NCI-H1436 (cell line): ENCODE measurements at regions not wholly inside any gene's neighbourhood (a gene's known extent, or its start where the extent isn't known, plus 50 kb on each side); places are given as distances from the start of the nearest gene placed in this dataset.
"Not testable (repeated sequence)": the region's sequence is repeated elsewhere in the genome, so short reads cannot be mapped to it uniquely, and the experiment has no call there.

Experiments
- DNase-seq: peaks from one replicate; lab custom pipeline; 2025; lab: John Stamatoyannopoulos, UW

DNA sequence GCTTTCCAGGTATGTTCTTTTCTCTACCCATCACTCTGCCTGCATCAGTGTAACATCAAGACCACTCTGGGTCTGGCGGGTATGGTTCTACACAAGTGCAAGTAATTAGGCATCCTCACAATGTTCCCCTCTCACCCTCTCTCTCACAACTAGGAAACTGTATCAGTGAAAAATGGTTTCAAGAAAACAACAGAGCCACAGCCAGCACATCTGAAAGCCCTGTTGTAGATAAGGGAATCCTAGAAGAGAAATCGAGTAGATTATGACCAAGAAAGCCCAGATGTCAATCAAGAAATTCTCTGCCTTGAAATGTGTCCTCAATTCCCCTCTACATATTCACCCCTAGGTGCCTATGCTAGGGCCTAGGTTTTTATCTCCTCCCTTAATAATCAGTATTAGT, 281.3 kb upstream of the ANKRD50 start:
- DNase-seq = no peak

DNA sequence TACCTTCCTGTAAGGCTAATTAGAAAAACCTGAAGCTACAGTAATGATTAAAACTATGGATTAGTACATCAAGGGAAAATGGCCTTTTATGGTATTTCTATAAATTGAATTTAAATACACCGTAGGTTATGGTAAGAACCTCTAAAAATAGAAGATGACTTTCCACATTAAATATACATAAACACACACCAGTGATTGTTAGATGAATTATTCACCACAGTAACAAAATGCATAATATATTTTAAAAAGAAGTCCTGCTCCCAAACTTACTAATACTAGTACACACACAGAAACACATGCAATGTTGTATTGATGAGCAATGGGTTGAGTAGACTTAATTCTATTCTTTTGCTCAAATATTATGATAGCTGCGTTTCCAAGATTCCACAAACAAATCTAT, 277.9 kb upstream of the ANKRD50 start:
- DNase-seq = no peak

DNA sequence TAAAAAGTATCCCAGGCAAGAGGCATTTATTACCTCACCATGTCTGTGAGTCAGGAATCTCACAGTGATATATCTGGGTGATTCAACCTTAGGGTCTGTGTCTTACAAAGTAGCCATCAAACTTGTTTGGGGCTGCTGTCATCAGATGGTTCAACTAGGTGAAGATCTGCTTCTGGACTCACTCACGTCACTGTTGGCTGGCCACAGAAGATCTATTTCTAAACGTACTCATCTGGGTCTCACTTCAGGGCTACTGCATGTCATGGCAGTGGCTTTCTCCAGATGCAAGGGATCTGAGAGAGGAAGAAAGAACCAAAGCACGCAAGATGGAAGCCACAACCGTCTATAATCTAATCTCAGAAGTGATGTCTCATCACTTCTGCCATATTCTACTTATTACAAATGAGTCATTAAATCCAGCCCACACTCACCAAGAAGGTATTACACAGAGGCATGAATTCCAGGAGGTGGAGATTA, 267.8 kb upstream of the ANKRD50 start:
- DNase-seq = no peak

DNA sequence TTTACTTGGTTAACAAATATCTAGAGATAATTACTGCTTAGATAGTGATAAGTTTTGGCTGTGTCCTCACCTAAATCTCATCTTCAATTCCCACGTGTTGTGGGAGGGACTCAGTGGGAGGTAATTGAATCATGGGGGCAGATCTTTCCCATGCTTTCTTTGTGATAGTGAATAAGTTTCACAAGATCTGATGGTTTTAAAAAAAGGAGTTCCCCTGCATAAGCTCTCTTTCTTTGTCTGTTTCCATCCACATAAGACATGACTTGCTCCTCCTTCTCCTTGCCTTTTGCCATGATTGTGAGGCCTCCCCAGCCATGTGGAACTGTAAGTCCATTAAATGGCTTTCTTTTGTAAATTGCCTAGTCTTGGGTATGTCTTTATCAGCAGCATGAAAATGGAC, 266.0 kb upstream of the ANKRD50 start:
- DNase-seq = not testable (repeated sequence)

DNA sequence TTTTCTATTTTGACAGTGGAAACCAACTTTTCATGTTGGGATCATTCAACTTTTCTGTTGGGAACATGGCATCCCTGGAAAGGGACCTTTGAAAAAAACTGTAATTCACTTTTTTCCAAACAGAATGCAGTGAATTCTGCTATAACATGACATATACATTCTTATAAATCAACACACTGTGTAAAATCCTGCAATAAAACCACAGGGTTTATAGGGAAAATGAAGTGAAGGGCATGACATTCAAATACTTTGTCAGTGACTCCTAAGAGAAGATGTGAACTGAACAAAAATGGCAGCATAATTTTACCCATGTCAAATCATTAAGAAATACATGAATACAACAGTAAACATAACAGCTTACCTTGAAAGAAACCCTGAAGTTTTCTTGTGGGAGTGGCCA, 264.5 kb upstream of the ANKRD50 start:
- DNase-seq = no peak

DNA sequence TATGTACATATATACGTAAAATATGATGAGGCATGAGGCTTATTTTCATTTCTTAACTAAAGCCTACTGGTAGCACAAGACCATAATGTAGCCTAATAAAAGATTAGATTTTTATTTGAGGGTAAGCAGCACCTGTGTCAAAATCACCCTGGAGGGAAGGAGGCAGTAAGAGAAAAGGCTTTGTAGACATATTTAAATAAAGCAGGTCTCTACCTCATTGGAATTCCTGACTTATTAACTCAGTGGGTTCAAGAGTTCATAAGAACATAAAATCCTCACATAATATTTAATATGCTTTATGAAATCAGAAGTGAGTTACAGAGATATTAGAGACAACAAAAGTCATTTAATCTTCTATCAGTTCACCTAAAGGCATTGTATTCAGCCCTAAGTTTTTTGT, 261.6 kb upstream of the ANKRD50 start:
- DNase-seq = no peak

DNA sequence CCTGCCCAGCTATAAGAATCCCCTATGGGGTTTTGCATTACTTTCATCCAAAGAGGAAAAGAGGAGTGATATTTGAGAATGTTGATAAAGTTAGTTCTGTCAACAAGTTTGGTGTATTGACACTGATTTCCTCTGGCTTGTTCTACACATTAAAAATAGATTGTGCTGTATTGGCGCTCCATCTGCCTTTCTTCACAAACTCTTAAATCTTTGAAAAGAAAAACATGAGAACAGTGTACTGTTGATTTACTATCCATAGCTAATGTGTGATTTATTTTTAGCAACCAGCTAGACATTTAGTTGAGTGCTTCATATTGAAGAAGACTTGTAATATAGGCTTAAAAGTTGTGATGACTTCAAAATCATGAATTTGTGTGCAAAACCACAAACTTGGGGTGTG, 261.2 kb upstream of the ANKRD50 start:
- DNase-seq = no peak

DNA sequence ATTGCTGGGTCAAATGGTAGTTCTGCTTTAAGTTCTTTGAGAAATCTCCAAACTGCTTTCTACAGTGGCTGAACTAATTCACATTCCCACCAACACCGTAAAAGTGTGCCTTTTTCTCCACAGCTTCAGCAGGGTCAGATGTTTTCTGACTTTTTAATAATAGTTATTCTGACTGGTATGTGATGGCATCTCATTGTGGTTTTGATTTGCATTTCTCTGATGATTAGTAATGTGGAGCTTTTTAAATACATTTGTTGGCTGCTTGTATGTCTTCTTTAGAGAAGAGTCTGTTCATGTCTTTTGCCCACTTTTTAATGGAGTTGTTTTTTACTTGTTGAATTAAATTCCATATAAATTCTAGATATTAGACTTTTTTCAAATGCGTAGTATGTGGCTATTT, 257.5 kb upstream of the ANKRD50 start:
- no peak for DNase-seq

DNA sequence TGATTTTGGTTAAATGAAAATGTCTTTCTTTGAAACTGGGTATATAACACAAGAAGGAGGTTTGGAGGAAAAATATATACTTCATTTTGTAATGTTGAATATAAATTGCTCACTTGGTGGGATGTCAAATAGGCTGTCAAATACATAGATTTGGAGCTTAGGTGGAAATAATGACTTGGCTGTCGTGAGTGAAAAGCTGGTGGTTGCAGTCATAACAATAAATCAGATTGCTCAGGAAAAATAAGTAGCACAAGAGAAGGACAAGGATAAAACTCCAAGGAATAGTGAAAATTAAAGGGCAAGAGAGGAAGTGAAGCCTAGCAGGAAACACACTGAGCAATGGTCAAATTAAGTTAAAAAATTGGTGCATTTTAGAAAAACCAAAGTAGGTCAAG, 253.0 kb upstream of the ANKRD50 start:
- no peak for DNase-seq

DNA sequence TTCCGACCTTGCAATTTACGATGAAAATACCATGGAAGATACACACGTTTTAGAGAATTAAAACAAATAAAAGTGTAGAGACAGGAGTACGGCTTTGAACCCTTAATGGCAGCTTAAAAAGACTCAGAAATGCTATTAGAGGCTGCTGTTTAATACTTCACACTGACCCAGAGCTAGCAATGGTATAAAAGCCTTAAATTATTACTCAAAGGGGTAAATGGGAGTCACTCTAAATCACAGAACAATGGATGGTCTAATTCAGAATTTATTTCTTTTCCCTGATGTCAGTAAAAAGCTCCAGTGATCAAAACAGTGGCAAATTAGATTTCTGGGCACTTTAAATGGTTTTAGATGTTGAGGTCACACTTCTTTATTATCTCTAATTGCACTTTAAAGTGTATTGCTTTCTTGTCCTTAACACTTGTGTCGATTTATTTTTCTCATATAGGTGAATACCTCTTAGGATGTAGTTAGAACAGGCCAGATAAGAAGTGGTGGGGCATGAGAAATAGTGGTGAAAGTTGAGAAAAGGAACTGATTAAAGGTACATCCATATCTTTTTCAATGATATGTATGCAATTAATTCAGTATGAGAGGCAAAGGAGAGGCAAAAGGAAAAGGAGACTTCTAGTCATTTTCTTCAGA, 252.4 kb upstream of the ANKRD50 start:
- DNase-seq = no peak

DNA sequence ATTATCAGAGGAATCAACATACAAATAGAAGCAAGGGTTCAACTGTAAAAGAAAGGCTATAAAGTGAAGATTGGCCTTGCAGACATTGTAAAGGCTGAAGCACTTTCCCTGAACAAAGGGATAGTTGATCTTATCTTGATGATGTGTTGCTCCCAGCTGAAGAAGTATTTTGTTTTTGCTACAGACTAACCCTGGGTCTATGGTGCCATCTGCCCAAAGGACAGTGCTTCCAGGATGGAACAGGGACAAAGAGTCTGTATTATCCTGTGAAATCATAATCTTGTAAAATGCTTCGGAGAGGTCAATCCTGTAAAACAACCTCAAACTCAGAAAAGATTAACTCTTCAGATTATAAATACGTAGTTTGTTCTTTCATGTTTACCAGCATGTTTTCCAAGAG, 251.7 kb upstream of the ANKRD50 start:
- no peak for DNase-seq

DNA sequence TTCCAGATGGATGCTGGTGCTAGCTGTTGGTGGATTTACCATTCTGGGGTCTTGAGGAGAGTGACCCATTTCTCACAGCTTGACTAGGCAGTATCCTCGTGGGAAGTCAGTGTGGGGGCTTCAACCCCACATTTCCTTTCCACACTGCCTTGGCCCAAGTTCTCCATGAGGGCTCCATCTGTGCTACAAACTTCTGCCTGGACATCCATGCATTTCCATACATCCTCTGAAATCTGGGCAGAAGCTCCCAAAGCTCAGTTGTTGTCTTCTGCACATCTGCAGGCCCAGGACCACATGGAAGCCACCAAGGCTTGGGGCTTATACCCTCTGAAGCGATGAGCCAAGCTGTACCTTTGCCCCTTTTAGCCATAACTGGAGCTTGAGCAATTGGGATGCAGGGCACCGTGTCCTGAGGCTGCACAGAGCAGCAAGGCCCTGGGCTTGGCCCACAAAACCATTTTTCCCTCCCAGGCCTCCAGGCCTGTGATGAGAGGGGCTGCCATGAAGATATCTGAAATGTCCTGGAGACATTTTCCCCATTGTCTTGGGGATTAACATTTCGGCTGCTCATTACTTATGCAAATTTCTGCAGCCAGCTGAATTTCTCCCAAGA, 248.7 kb upstream of the ANKRD50 start:
- no peak for DNase-seq

DNA sequence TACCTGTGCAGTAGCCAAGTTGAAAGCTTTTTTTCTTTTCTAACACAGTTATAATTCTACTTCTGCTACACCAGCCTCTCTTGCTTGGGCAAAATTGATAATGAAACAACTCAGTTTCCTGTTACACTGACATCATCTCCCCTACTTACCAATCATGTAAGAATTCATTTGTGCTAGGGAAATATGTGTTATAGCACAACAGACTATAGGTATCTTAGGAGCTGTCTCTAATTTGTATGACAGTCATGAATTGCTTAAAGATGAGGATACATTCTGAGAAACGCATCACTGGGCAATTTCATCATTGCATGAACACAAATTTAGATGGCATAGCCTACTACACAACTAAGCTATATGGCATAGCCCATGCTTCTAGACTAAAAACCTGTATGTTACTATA, 246.3 kb upstream of the ANKRD50 start:
- no peak for DNase-seq

DNA sequence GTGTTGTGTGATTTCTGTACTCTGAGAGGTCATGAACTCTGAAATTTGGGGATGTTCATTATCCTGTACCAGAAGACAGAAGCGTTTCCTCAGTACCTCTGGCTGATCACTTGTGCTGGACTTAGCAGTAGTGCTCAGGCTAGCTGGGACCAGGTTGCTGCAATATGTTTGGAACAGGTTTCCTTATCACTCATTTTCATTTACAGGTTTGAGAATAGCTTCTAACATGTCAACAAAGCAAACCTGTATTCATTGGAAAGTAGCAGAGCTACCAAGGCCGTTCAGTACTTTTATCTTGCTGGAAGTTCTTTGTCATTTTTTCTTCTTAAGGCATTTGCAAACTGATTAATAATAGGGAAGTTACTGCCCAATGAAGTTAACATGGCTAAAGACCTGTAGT, 242.9 kb upstream of the ANKRD50 start:
- no peak for DNase-seq

DNA sequence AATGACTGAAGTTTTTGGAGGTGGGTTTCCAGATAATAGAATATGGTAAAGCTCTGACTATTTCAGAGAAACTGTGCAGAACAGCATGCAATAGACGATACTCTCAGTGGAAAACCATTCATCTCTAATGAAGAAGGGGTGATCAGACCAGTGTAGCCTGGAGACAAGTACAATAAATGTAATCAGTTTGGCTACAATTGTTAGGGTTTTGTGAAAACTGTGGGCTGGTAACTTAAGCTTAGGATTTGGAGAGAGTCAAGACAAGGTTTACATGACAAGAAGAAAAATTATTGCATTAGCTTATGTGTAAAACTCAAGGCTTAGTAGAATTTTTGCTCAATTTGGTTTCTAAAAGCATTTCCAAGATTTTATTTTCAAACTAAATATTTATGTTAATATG, 241.5 kb upstream of the ANKRD50 start:
- DNase-seq = no peak

DNA sequence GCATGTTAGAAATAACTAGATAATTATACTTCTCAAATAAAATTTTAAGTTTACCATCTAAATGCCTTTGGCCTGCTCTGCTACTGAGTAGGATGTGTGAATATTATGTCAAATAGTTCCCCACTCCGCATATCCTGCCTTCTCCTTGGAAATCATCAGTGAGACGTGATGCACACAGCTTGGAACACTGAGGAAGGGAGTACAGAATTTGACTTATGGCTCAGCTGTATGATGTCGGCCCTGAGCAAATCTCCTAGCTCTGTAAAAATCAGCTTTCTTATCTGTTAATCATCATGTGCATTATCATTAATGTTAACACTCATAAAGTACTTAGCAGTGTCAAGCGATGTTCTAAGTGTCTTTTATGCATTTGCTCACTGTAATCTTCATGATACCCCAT, 241.0 kb upstream of the ANKRD50 start:
- DNase-seq = no peak

DNA sequence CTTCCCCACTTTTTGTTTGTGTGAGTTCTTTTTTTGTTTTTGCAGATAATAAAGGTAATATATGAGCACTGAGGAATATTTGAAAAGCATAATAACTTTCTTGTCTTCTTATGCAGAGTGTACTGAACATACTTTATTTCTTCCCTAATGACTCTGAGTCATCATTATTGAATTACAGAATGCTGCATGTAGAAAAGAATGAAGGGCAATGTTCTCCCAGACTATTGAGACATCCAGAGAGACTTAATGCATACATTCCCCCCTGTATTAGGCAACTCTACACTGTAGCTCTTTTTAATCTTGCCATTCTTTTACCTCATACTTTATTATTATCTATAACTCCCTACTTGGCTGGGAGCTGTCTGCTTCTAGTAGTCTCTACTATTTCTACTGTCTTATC, 240.5 kb upstream of the ANKRD50 start:
- no peak for DNase-seq

DNA sequence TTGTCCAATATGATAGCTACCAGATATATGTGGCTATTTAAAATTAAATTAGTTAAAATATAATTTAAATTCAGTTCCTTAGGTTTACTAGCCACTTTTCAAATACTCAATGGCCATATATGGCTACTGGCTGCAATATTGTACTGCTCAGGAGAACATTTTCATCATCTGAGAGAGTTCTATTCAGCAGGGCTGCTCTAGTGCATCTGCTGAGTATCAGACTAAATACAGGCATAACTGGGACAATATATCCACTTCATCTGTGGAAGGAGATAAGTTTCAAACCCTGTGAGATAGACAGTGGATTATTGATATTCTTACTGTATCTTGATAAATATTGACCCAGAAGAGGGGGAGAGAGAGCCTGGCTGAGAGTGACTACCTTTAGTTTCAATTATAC, 240.1 kb upstream of the ANKRD50 start:
- DNase-seq = no peak

DNA sequence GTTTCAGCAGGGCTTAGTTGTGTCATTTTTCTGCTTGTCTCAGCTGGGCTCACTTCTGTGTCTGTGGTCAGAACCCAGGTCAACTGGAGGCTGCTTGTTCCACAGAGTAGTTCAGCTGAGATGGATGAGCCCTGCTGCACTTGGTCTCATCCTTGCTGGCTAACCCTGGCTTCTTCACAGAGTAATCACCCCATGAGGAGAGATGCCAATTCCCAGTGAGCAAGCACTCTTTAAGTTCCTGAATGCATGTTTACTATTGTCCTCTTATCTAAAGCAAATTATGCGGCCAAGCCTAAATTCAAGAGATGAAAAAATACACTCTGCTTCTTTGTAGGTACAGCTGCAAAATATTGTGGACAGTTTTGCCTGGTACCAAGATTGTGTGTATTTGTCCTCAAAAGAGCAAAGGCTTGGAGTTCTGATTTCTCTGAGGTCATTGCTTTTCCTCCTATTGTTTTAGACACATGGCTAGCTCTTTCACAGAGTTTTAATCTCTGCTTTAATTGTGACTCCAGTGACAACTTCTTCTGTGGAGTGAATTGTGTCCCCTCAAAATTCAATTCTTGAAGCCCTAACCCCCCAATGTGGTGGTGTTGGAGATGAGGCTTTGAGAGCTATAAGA, 236.6 kb upstream of the ANKRD50 start:
- DNase-seq = no peak

DNA sequence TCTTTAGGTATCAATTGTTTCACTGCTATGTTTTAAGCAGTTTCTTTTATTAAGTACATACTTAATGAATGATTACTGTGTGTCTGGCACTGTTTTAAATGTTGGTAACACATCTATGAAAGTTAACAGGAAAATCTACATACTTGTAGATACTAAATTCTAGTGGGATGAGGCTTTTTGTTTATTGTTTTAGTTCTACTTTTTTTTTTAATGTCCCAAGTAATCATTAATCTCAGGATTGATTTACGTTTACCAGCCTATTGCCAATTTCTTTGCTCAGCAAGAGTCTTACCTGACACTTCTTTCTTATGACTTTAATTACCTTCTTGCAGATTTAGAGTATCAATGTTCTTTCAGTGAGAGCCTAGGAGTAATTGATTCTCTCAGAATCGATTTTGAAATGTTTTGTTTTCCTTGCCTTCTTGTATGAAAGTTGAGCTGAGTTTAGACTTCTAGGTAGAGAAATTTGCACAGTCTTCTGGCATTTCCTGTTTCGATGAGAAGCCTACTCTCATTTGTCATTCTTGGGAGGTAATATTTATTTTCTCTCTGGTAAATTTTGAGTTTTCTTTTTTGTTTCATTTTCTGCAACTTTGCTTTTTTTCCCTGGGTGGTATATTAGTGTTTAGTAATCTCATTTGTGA, 235.2 kb upstream of the ANKRD50 start:
- no peak for DNase-seq

DNA sequence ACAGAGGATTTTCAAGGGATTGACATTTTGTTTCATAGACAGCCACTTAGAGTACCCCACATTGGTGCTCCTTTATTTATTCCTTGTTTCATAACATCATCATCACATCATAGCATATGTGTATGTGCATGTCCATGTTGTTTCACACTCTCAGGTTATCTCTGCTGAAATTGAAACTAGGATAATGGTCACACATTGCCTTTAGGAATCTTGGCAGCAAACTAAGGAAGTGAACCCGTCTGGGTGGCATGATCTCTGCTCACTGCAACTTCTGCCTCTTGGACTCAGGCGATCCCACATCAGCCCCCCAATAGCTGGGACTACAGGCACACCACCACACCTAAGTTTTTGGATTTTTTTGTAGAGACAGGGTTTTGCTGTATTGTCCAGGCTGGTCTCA, 234.2 kb upstream of the ANKRD50 start:
- DNase-seq = no peak

DNA sequence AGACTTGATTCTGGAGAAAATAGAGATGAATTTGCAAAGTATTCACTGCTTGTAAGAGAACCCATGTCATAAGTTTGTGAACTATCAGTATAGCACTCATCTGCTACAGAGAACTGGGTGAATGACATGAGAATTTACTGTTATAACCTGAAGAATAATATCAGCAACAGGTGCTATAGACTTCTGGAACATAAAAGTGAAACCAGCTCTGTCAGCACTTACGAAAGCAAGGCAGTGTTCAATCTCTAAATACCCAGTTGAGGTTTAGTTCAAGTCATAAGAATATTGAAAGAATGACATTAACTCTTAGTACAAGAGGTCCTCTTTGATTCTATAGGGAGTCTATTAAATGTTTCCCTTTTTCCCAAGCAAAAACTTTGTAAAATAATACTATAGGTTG, 232.9 kb upstream of the ANKRD50 start:
- DNase-seq = no peak

DNA sequence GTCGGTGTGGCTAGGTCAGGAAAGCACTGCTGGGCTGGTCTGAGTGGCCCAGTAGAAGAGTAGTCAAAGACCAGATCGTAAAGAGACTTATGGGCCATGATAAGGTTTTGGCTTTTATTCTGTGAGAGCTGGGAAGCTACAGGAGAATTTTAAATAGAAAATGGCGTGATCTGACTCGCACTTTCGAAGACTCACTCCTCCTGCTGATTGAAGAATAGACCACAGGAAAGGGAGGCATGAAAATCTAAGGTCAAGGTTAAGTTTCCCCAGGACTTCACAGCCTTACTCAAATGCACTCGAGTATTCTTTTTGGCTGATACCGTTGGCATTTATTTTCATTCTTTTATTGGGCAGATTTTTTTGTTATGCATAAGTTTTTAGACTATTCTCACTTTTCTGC, 231.4 kb upstream of the ANKRD50 start:
- DNase-seq = no peak
